Loucy (cell line): ENCODE measurements at regions not wholly inside any gene's neighbourhood (a gene's known extent, or its start where the extent isn't known, plus 50 kb on each side); places are given as distances from the start of the nearest gene placed in this dataset.

Source experiments
- H2AFZ ChIP-seq: fragments of 200-600 bp; sonication (generic); 2 replicates; pipeline ENCODE4 v1.6.0; 2016; ENCODE audit warnings: antibody characterized with exemption, mild to moderate bottlenecking, low read length, moderate library complexity
- H3F3A ChIP-seq: fragments of 200-600 bp; 2 replicates; pipeline ENCODE4 v1.6.0; 2016; ENCODE audit warnings: antibody characterized with exemption, low read depth, mild to moderate bottlenecking
- H3K27me3 ChIP-seq: fragments of 200-600 bp; sonication (generic); 2 replicates; pipeline ENCODE4 v1.6.1; 2014; ENCODE audit warnings: low read length, mild to moderate bottlenecking; ENCODE audit not compliant: insufficient read depth, poor library complexity, severe bottlenecking
- H3K36me3 ChIP-seq: fragments of 200-600 bp; sonication (generic); 2 replicates; pipeline ENCODE4 v1.6.1; 2016; ENCODE audit warnings: low read length; ENCODE audit not compliant: insufficient read depth
- H3K4me1 ChIP-seq: fragments of 200-600 bp; sonication (generic); 2 replicates; pipeline ENCODE4 v1.5.1; 2014; ENCODE audit warnings: low read length, mild to moderate bottlenecking; ENCODE audit not compliant: insufficient read depth, poor library complexity, severe bottlenecking
- H3K4me2 ChIP-seq: fragments of 200-600 bp; sonication (generic); 2 replicates; pipeline ENCODE4 v1.6.0; 2014; ENCODE audit warnings: antibody characterized with exemption, low read length, low read depth, mild to moderate bottlenecking; ENCODE audit not compliant: poor library complexity, severe bottlenecking
- H3K4me3 ChIP-seq: fragments of 200-600 bp; sonication (generic); 2 replicates; pipeline ENCODE4 v1.5.1; 2014; ENCODE audit warnings: low read length, mild to moderate bottlenecking, mixed read lengths; ENCODE audit not compliant: poor library complexity, severe bottlenecking
- H3K79me2 ChIP-seq: fragments of 200-600 bp; sonication (generic); 2 replicates; pipeline ENCODE4 v1.6.1; 2014; ENCODE audit warnings: low read length; ENCODE audit not compliant: insufficient read depth
- H3K9ac ChIP-seq: fragments of 200-600 bp; sonication (generic); 2 replicates; pipeline ENCODE4 v1.6.0; 2014; ENCODE audit warnings: mild to moderate bottlenecking, low read depth, low read length, moderate library complexity; ENCODE audit not compliant: poor library complexity, severe bottlenecking
- H3K9me2 ChIP-seq: fragments of 200-600 bp; sonication (generic); replicated peaks from 2 replicates; pipeline ENCODE4 v1.6.1; 2016; ENCODE audit warnings: low read depth, low read length, mixed read lengths
- H3K9me3 ChIP-seq: fragments of 200-600 bp; sonication (generic); 2 replicates; pipeline ENCODE4 v1.6.1; 2014; ENCODE audit warnings: mild to moderate bottlenecking, antibody characterized with exemption, low read length, low read depth; ENCODE audit not compliant: insufficient read depth
- H4K20me1 ChIP-seq: fragments of 200-600 bp; sonication (generic); 2 replicates; pipeline ENCODE4 v1.6.0; 2014; ENCODE audit warnings: antibody characterized with exemption, low read length, mild to moderate bottlenecking; ENCODE audit not compliant: insufficient read depth, poor library complexity, severe bottlenecking
- EZH2phosphoT487 ChIP-seq: fragments of 200-600 bp; IDR thresholded peaks from 2 replicates; pipeline ENCODE4 v1.6.1; 2018; ENCODE audit warnings: antibody characterized with exemption, mild to moderate bottlenecking, moderate library complexity, borderline replicate concordance
- TF ChIP-seq, protein P1 (sequence below): fragments of 200-600 bp; sonication (generic); conservative IDR thresholded peaks from 2 replicates; pipeline ENCODE4 v1.5.1; 2014; ENCODE audit warnings: mild to moderate bottlenecking, antibody characterized with exemption, low read length

DNA sequence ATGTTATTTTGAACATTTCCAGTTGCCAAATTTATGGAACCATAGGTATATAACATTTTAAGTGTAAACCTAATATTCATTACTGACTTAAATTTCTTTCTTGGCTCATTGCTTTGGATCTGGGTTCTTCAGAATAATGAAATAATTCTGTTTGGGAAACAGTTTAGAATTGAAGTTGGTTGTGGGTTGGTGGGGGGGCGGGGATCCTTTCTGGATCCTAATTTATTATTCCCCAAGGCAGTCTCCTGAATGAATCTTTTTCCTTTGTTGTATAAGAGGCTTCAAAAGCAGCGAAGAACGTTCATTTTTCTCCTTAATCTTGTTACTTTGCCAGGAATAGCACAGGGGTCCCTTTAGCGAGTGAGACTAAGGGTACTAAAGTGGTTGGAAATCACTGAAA, 325.5 kb downstream of the FOXG1 start:
- Histone ChIP-seq H2AFZ (no peak overlapping the region), H4K20me1 (no peaks in the 10 kb centered on the region), H3K27me3 (no peaks in the 10 kb centered on the region), H3K9ac (no peak overlapping the region), H3K79me2 (no peaks in the 10 kb centered on the region), H3K4me3 (no peak overlapping the region), H3K9me2 (no peaks in the 10 kb centered on the region), H3K36me3 (no peaks in the 10 kb centered on the region), H3F3A (no peaks in the 10 kb centered on the region), H3K9me3 (no peaks in the 10 kb centered on the region), H3K4me2 (no peak overlapping the region), H3K4me1 (no peaks in the 10 kb centered on the region)
- TF ChIP-seq, protein P1, sequence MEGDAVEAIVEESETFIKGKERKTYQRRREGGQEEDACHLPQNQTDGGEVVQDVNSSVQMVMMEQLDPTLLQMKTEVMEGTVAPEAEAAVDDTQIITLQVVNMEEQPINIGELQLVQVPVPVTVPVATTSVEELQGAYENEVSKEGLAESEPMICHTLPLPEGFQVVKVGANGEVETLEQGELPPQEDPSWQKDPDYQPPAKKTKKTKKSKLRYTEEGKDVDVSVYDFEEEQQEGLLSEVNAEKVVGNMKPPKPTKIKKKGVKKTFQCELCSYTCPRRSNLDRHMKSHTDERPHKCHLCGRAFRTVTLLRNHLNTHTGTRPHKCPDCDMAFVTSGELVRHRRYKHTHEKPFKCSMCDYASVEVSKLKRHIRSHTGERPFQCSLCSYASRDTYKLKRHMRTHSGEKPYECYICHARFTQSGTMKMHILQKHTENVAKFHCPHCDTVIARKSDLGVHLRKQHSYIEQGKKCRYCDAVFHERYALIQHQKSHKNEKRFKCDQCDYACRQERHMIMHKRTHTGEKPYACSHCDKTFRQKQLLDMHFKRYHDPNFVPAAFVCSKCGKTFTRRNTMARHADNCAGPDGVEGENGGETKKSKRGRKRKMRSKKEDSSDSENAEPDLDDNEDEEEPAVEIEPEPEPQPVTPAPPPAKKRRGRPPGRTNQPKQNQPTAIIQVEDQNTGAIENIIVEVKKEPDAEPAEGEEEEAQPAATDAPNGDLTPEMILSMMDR = no peak
- TF ChIP-seq EZH2phosphoT487 = no peak

DNA sequence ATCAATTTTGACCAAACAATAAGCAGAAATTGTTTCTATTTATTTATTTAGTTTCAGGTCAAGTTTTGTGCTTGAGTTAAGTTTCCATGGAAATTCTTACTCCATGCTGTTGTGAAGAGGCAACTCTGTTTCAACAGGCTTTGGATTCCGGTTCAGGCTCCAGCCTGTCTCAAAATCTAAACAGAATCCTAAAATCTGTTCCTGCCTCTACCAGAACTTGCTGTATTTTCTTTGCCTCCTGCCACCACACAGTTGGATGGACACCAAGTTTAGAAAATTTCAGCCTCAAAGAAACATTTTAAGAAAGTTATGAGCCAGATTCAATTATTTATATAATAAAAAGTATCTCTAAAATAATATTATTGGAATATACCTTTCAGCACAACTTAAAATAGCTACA, 330.9 kb downstream of the FOXG1 start:
- Histone ChIP-seq H3K4me1 (no peaks in the 10 kb centered on the region), H3K79me2 (no peaks in the 10 kb centered on the region), H3K4me3 (no peak overlapping the region), H3K9ac (no peak overlapping the region), H3F3A (no peaks in the 10 kb centered on the region), H3K36me3 (no peaks in the 10 kb centered on the region), H2AFZ (no peak overlapping the region), H3K4me2 (no peak overlapping the region), H4K20me1 (no peaks in the 10 kb centered on the region), H3K9me2 (no peaks in the 10 kb centered on the region), H3K9me3 (no peaks in the 10 kb centered on the region), H3K27me3 (no peaks in the 10 kb centered on the region)
- TF ChIP-seq, protein P1 = no peak
- no peak for TF ChIP-seq EZH2phosphoT487

GRCh38 chr14:29098656-29099055, 332.1 kb downstream of the FOXG1 start:
- Histone ChIP-seq H3K36me3 (no peaks in the 10 kb centered on the region), H3K27me3 (no peaks in the 10 kb centered on the region), H3K9ac (no peak overlapping the region), H2AFZ (no peak overlapping the region), H3K4me2 (no peak overlapping the region), H3K9me3 (no peaks in the 10 kb centered on the region), H3K79me2 (no peaks in the 10 kb centered on the region), H4K20me1 (no peaks in the 10 kb centered on the region), H3K4me3 (no peak overlapping the region), H3K9me2 (no peaks in the 10 kb centered on the region), H3F3A (no peaks in the 10 kb centered on the region), H3K4me1 (no peaks in the 10 kb centered on the region)
- TF ChIP-seq EZH2phosphoT487 = no peak
- TF ChIP-seq, protein P1 = no peak
